Stimulated activated effector memory CD8-positive, alpha-beta T cell treated with anti-CD3 and anti-CD28 coated beads, Interleukin-12 subunit alpha, Interleukin-12 subunit beta, amount 100 ng/mL, for 72 hours (primary cell): ENCODE measurements at regions not wholly inside any gene's neighbourhood (a gene's known extent, or its start where the extent isn't known, plus 50 kb on each side); places are given as distances from the start of the nearest gene placed in this dataset.
A peak's percentile ranks its signal among the peaks of the same experiment; 100 is the strongest.

ENCODE experiments used
- ATAC-seq: fragments of 150-1000 bp; cut with Tn5 transposase; 2 replicates; pipeline ENCODE4 v1.10.0; 2021
- DNase-seq, 2 donors: peaks; one replicate each; pipeline ENCODE4 v3.0.0; 2021 to 2022; ENCODE audit warnings: low spot score in 2 of 2
- H3K27ac Mint-ChIP-seq: one replicate; pipeline ENCODE4 v1.8.0; 2022; ENCODE audit warnings: mild to moderate bottlenecking, mixed read lengths
- H3K36me3 Mint-ChIP-seq: one replicate; pipeline ENCODE4 v1.8.0; 2022; ENCODE audit warnings: mild to moderate bottlenecking, mixed read lengths
- H3K4me1 Mint-ChIP-seq: one replicate; pipeline ENCODE4 v1.8.0; 2022; ENCODE audit warnings: mixed read lengths
- H3K4me3 Mint-ChIP-seq: one replicate; pipeline ENCODE4 v1.8.0; 2022; ENCODE audit warnings: mild to moderate bottlenecking, mixed read lengths
- H3K9me3 Mint-ChIP-seq: one replicate; pipeline ENCODE4 v1.8.0; 2022; ENCODE audit warnings: mixed read lengths

DNA sequence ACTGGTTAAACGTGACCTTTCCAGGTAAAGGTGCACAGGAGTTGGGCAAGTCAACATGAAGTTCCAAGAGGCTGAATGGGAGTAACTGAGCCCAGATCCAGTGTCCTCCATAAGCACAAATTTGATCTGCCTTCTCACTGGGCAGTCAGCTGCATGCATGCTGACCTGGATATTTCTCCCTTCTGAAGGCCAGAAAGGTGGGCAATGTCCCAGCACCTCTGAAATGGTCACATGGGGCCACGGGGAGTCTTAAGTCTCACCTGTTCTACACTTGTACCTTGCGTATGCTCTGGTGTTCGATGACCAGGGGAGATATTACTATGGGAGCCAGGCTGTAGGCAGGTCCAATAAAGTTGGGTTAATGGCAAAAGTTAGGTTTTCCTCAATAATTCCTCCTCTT lies 240.2 kb downstream of the SIPA1L2 start:
- DNase-seq (no peak), ATAC-seq (no peak)
- Mint-ChIP-seq H3K9me3 (no peaks in the 10 kb centered on the region), H3K4me1 (no peaks in the 10 kb centered on the region), H3K36me3 (no peaks in the 10 kb centered on the region), H3K27ac (no peak overlapping the region), H3K4me3 (no peak overlapping the region)

DNA sequence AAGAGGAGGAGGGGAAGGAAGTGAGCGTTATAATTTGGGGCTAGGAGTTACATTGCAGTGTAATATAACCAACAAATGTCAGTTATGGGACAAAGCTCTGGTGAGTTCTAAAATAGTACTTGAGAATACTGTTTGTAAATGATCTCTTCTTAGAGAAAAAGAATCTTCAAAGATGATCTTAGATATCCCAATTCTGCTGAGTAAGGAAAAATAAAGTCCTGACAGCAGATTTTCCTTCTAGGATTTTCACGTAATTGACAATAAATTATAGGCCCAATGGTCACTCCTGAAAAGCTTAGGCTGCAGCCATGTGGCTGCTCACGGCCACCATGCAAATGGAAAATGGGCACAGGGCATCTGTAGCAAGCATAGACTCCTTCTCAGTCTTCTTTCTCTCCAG lies 241.6 kb downstream of the SIPA1L2 start:
- Mint-ChIP-seq H3K4me1 (no peaks in the 10 kb centered on the region), H3K27ac (no peak overlapping the region), H3K4me3 (no peak overlapping the region), H3K9me3 (no peaks in the 10 kb centered on the region), H3K36me3 (no peaks in the 10 kb centered on the region)
- ATAC-seq, result no peak
- no peak for DNase-seq

DNA sequence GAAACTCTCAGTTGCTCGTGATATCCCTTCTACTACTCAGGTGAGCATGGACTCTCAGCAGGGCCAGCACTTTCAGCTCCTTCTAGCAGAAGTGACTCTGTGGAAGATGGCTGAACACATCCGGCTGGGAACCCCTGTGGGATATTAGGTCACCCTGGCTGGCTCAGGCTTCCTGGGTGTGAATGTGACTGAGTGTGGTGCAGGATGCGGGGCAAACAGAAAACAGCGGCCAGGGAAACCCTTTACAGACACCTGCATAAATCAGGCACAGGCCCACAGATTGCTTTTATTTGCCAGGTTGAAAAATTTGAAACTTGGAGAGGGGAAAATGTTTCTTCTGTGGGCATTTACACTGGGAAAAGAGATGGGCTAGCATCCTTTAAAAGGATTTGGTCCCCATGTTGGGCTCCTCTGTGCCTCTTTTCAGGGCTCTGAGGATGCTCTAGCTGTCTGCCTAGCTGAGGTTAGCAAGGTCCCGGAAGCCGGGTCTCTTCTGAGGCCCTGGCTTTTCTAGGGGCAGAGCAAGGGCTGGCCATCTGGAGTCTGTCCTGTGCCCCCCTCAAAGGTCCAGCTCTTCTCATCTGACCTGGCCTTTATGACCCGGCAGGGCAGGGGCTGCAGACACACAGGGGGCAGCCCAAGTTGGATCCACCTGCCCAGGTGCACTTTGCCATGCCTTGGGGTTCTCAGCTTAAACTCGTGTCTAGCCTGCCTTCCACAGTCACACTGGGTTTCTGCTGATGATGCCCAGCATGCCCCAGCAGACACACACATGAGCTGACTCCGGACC lies 243.0 kb downstream of the SIPA1L2 start:
- peak in 1 of 2 donors; percentile 32 for DNase-seq
- Mint-ChIP-seq H3K9me3 (no peaks in the 10 kb centered on the region), H3K4me3 (no peak overlapping the region), H3K27ac (no peak overlapping the region), H3K4me1 (no peaks in the 10 kb centered on the region), H3K36me3 (no peaks in the 10 kb centered on the region)
- no peak for ATAC-seq

DNA sequence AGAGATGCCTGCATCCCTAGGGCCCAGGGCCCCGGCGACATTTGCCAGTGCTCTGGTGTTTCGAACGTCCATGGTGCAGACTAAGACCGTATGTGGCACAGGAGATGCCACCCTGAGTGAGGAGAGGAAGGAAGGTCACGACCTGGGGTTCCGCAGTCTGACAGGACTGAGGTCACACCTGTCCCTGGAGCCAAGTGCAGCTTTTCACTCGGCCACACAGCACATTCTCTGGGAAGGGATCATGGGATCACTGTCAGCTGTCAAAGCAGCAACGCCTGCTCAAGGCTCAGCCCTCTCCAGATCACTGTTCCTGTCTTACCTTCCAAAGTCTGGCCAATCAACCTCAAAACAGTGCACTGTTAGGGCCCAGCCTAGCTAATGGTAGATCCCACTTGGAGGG lies 243.6 kb downstream of the SIPA1L2 start:
- ATAC-seq (no peak), DNase-seq (no peak)
- Mint-ChIP-seq H3K4me3 (no peak overlapping the region), H3K4me1 (no peaks in the 10 kb centered on the region), H3K9me3 (no peaks in the 10 kb centered on the region), H3K27ac (no peak overlapping the region), H3K36me3 (no peaks in the 10 kb centered on the region)

DNA sequence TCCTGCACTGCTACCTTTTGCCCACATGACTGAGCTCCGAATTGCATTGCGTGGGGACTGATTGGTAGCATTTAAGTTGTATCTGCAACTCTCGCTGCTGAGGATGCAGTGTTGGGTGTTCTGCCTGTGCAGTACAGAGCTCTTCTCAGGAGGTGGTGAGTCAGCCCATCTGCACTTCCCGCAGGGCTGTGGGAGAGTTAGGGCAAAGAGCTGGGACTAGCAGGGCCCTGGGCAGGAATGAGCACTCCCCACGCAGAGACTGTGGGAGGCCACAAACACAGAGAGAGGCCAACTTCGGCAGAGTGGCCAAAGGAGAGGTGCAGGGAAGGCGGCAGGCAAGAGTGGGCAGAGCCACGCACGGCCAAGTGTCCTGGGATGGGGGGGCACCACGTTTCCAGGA lies 244.7 kb downstream of the SIPA1L2 start:
- Mint-ChIP-seq H3K27ac (no peak overlapping the region), H3K4me1 (no peaks in the 10 kb centered on the region), H3K9me3 (no peaks in the 10 kb centered on the region), H3K36me3 (no peaks in the 10 kb centered on the region), H3K4me3 (no peak overlapping the region)
- ATAC-seq (no peak), DNase-seq (no peak)

DNA sequence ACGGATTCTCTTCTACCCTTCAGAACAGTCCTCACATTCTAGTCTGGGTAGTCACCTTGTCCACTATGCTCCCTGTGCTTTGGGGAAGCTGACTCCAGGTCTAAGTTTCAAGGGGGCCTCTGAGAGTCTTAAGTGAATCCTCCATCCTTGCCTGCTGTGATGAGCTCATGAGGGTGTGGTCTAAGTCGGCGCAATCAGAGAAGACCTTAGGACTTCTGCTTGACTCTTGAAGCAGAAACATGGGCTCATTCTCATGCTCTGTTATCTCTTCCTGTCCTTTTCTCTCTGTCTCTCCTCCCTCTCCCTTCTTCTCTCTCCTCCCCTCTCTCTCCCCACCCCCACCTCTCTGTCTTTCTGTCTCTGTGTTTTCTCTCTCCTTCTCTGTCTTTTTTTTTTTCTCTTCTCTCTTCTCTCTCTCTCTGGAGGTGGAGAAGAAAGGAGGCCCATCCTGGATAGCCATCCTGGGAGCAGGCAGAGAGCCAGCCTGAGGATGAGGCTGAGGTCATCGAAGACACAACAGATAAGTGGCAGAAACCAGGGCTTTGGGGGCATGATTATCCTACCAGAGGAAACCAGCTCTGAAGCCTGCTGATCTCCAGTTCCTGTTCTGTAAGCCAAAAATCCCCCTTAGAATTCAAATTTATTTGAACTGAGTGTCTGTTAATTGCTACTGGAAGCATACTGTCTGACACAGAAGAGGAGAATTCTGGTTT lies 245.6 kb downstream of the SIPA1L2 start:
- Mint-ChIP-seq H3K4me3 (no peak overlapping the region), H3K4me1 (no peaks in the 10 kb centered on the region), H3K27ac (no peak overlapping the region), H3K9me3 (no peaks in the 10 kb centered on the region), H3K36me3 (no peaks in the 10 kb centered on the region)
- DNase-seq (no peak), ATAC-seq (no peak)

DNA sequence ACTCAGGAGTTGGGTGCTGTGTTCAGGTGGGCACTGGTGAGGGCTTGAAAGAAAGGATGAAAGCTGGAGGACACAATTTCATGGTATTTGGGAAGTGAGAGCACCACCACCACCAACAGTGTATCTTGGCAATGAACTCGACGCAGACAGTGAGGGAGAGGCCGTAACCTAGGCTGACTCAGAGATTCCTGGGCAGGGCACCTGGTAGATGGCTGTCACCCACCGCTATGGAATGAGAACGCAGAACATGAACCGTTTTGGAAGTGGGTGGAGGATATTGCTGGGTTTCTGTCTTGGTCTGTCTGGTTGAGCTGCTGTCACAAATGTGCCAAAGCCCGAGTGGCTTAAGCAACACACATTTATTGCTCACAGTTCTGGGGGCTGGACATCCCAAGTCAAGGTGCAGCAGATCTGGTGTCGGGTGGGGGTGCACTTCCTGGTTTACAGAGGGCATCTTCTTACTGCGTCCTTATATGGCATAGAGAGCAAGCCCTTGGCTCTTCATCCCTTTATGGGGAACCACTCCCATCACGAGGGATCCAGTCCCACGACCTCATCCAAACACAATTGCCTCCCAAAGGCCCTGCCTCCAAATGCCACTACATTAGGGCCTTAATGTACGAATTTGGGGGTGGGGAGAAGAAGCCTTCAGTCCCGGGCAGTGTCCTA lies 246.3 kb downstream of the SIPA1L2 start:
- no peak overlapping the region for H3K4me3 Mint-ChIP-seq
- no peak for DNase-seq
- no peak overlapping the region for H3K27ac Mint-ChIP-seq
- H3K9me3 Mint-ChIP-seq, result no peaks in the 10 kb centered on the region
- H3K4me1 Mint-ChIP-seq, result no peaks in the 10 kb centered on the region
- no peaks in the 10 kb centered on the region for H3K36me3 Mint-ChIP-seq
- no peak for ATAC-seq

DNA sequence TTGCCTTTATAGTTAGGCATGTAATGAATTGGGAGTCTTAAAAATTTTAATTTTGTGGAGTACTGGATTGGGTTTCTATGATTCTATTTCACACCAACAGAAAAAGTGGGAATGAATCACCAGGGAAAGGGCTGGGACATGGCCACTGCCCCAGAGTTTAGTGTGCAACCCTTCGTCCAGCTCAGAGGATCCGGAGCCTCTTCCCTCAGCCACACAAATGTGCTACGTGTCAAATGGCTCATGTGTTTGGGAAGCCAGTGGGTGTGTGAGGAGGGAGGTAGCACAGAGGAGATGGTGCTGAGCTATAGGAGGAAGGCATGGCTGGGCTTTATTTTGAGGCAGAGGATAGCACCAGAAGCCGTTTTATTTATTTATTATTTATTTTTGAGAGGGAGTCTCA lies 247.3 kb downstream of the SIPA1L2 start:
- no peak overlapping the region for H3K4me3 Mint-ChIP-seq
- no peaks in the 10 kb centered on the region for H3K4me1 Mint-ChIP-seq
- no peaks in the 10 kb centered on the region for H3K36me3 Mint-ChIP-seq
- H3K9me3 Mint-ChIP-seq, result no peaks in the 10 kb centered on the region
- DNase-seq, result no peak
- no peak overlapping the region for H3K27ac Mint-ChIP-seq
- no peak for ATAC-seq

DNA sequence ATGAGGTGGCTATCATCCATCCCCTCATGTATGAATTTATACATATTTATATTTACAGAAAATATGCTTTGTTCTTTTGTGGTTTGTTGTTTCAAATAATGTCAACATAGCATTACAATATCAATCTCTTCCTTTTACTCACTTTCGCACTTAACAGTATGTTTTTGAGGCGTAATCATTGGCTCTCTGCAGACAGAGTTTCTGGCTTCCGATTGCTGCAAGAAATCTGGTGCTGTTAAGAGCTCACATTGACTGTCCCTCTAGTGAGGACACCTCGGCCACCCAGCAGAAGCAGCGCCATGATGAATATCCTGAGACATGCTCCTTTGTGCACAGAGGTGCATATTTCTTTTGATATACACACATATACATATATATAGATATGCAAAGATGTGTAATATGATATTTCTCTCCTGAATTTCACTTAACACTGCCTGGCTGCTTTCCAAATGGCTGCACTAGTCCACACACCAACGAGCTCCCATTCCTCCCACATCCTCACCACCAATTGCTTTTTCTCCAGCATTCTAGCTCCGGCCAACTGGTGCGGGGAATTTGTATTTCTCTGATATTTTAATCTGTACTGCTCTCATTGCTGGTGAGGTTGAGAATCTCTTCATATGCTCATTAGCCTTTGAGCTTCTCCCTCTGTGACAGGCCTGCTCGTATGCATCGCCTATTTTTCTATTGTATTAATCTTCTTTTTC lies 248.4 kb downstream of the SIPA1L2 start:
- DNase-seq, result no peak
- no peaks in the 10 kb centered on the region for H3K4me1 Mint-ChIP-seq
- no peaks in the 10 kb centered on the region for H3K36me3 Mint-ChIP-seq
- no peaks in the 10 kb centered on the region for H3K9me3 Mint-ChIP-seq
- no peak for ATAC-seq
- no peak overlapping the region for H3K27ac Mint-ChIP-seq
- H3K4me3 Mint-ChIP-seq, result no peak overlapping the region

DNA sequence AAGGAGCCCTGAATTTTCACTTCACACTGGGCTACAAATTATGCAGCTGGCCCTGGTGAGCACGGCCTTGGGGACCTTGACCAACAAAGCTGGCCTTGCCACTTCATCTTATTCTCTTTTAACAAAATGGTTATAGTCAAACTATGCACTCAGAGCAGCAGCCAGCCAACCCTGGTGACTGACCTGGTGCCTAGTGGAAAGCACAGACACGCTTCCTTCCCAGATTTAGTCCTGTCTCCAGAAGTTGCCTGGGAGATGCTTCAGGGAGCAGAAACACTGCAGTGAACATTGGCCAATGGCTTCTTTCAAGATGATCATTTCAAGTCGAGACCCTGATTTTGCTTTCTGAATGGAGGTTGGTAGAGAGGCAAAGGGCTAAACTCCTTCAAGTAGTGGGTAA lies 249.3 kb downstream of the SIPA1L2 start:
- Mint-ChIP-seq H3K9me3 (no peaks in the 10 kb centered on the region), H3K4me3 (no peak overlapping the region), H3K36me3 (no peaks in the 10 kb centered on the region), H3K4me1 (no peaks in the 10 kb centered on the region), H3K27ac (no peak overlapping the region)
- no peak for ATAC-seq
- DNase-seq, result no peak

DNA sequence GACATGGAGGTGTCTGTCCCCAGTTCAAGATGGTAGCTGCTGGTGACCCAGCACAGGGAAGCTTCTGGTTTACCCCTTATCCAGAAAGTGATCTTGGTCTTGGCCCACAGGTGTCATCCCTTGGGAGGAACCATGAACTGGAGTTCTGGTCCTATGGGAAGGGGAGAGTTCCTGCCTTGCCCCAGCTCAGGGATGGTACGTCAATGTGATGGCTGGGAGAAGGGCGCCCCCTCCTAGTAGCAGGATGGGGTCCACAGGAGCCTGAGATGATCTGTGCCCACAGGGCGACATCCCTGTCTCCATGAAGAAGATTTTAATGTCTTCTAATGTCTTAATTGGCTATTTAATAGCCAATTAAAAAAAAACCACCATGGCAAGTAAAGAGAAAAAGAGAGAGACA lies 249.8 kb downstream of the SIPA1L2 start:
- DNase-seq, result no peak
- ATAC-seq, result no peak
- no peak overlapping the region for H3K27ac Mint-ChIP-seq
- no peak overlapping the region for H3K4me3 Mint-ChIP-seq
- no peaks in the 10 kb centered on the region for H3K9me3 Mint-ChIP-seq
- H3K36me3 Mint-ChIP-seq, result no peaks in the 10 kb centered on the region
- H3K4me1 Mint-ChIP-seq, result no peaks in the 10 kb centered on the region

DNA sequence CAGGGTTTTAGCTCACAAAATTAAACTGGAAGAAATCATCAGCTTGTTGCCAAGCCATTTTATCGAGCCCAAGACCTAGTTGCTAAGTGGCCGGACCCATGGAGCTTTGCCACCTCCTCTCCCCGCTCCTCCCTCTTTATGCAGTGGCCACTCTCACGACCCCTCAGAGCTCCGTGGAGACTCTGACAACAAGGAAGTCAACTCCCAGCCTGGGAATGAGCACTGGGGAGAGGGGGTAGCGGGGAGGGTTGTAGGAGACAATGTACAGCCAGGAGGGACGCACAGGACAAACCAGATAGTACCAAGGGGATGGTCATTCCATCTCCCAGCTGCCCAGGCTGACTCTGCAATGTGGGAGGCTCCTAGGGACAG lies 250.9 kb downstream of the SIPA1L2 start:
- no peak overlapping the region for H3K27ac Mint-ChIP-seq
- ATAC-seq, result no peak
- no peak overlapping the region for H3K4me3 Mint-ChIP-seq
- H3K9me3 Mint-ChIP-seq, result no peaks in the 10 kb centered on the region
- no peaks in the 10 kb centered on the region for H3K4me1 Mint-ChIP-seq
- no peak for DNase-seq
- no peaks in the 10 kb centered on the region for H3K36me3 Mint-ChIP-seq

DNA sequence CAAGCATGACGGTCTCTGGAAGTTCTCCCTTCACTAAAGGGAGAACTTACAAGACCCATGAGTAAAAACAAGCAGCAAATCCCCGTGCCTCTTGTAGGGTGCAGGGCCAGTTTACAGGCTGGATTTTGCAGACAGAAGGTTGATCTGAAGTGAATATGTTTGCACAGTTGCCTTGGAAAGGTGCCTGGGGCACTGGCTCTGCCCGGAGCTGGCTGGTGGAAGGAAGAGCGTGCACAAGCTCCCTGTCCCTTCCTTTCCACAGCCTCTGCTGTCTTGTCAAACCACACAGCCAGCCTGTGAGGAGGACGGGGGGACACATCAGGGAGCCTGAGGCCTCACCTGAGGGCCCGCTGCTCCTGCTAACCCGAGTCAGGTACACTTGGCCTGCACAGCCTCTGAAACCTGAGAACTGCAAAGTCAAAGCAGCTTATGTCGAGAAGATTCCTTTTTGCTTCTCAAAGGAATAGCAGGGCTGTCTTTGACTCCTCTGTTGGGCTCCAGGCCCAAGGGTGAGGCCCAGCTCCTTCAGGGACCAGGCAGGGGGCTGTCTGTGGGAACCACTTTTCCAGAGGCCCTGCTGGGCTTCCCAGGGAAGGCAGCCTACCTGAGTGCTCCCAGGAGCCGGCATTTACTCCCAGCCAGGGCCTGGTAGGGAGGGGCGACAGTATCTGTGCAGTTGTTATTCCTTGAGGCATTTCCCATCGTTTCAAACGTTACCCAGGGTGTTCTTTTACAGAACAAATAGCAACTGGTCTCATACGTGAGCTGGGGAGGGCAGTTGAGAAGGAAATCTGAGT lies 251.5 kb downstream of the SIPA1L2 start:
- no peak for DNase-seq
- H3K27ac Mint-ChIP-seq, result no peak overlapping the region
- no peak for ATAC-seq
- no peaks in the 10 kb centered on the region for H3K4me1 Mint-ChIP-seq
- H3K4me3 Mint-ChIP-seq, result no peak overlapping the region
- H3K9me3 Mint-ChIP-seq, result no peaks in the 10 kb centered on the region
- H3K36me3 Mint-ChIP-seq, result no peaks in the 10 kb centered on the region

DNA sequence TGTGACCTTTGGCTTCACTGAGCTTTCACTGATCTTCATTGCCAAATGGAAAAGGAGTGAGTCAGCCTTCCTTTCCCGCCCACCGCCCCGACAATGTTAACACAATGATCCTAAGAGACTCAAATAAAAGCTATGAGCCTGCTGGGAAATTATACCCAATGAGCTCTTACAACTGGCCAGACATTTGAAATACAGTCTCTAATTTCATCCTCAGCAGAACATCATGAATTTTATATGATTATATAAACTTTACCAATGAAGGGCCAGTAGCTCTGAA lies 252.5 kb downstream of the SIPA1L2 start:
- ATAC-seq (no peak), DNase-seq (no peak)
- H3K4me3 Mint-ChIP-seq, result no peak overlapping the region
- H3K4me1 Mint-ChIP-seq, result no peaks in the 10 kb centered on the region
- no peaks in the 10 kb centered on the region for H3K9me3 Mint-ChIP-seq
- H3K36me3 Mint-ChIP-seq, result no peaks in the 10 kb centered on the region
- no peak overlapping the region for H3K27ac Mint-ChIP-seq
